Neural cell (in vitro differentiated cells): ENCODE measurements at regions not wholly inside any gene's neighbourhood (a gene's known extent, or its start where the extent isn't known, plus 50 kb on each side); places are given as distances from the start of the nearest gene placed in this dataset.

Experiments used
- EP300 ChIP-seq: fragments of 450-650 bp; conservative IDR thresholded peaks from 2 replicates; pipeline ENCODE4 v1.6.1; 2014; ENCODE audit warnings: antibody characterized with exemption, mild to moderate bottlenecking, moderate library complexity; ENCODE audit not compliant: poor library complexity, severe bottlenecking
- EZH2 ChIP-seq: fragments of 200-600, 300-800 bp; shearing (Covaris generic), sonication (generic); IDR thresholded peaks from 2 replicates; pipeline ENCODE4 v1.6.1; 2014; ENCODE audit warnings: antibody characterized with exemption, low read length, borderline replicate concordance, mild to moderate bottlenecking; ENCODE audit not compliant: insufficient read depth, poor library complexity, severe bottlenecking
- SMC3 ChIP-seq: fragments of 450-650 bp; conservative IDR thresholded peaks from 2 replicates; pipeline ENCODE4 v1.6.1; 2014; ENCODE audit warnings: antibody characterized with exemption, mild to moderate bottlenecking, moderate library complexity; ENCODE audit not compliant: poor library complexity
- TAF1 ChIP-seq: IDR thresholded peaks from 2 replicates; pipeline ENCODE4 v1.6.1; 2012; ENCODE audit warnings: low read depth
- TF ChIP-seq, protein P1 (sequence below): fragments of 450-650 bp; IDR thresholded peaks from 2 replicates; pipeline ENCODE4 v1.5.1; 2014; ENCODE audit warnings: antibody characterized with exemption, mild to moderate bottlenecking, moderate library complexity; ENCODE audit not compliant: poor library complexity, severe bottlenecking
- TF ChIP-seq, protein P2 (sequence below): IDR thresholded peaks from 2 replicates; pipeline ENCODE4 v1.6.1; 2012; ENCODE audit warnings: borderline replicate concordance

DNA sequence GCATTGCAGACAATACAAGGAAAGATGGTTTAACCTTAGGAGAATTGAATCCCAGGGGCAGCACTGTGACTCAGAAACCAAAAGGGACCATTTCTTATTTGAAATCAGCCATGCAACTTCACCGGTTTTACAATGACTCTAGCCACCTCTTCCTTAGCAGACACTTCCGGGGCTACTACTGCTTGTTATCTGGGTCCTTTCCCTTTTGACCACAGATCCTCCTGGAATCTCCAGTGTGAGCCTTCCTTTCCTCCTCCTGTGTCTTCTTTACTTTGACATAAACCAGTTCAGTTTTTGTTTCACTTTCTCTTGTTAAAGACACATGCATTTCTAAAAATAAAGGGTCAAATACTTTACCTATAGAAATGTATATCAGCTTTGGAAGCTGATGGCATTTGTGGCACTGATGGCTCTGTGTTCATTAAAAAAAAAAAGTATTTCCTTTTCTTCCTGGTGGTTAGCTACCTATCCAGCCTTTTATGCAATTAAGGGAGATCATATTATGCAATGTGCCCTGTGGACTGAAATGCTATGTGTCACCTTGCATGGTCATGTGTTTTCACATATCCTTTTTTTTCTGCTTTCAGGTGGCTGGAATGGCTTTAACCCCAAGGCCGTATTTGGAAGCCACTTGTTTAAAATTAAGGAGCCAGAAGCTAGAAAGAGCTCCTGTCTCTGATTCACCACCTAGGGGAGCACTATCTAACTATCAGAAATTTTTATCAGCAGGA lies 296.2 kb downstream of the CHL1 start:
- TF ChIP-seq, protein P1, sequence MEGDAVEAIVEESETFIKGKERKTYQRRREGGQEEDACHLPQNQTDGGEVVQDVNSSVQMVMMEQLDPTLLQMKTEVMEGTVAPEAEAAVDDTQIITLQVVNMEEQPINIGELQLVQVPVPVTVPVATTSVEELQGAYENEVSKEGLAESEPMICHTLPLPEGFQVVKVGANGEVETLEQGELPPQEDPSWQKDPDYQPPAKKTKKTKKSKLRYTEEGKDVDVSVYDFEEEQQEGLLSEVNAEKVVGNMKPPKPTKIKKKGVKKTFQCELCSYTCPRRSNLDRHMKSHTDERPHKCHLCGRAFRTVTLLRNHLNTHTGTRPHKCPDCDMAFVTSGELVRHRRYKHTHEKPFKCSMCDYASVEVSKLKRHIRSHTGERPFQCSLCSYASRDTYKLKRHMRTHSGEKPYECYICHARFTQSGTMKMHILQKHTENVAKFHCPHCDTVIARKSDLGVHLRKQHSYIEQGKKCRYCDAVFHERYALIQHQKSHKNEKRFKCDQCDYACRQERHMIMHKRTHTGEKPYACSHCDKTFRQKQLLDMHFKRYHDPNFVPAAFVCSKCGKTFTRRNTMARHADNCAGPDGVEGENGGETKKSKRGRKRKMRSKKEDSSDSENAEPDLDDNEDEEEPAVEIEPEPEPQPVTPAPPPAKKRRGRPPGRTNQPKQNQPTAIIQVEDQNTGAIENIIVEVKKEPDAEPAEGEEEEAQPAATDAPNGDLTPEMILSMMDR: no peak
- TF ChIP-seq, protein P2, sequence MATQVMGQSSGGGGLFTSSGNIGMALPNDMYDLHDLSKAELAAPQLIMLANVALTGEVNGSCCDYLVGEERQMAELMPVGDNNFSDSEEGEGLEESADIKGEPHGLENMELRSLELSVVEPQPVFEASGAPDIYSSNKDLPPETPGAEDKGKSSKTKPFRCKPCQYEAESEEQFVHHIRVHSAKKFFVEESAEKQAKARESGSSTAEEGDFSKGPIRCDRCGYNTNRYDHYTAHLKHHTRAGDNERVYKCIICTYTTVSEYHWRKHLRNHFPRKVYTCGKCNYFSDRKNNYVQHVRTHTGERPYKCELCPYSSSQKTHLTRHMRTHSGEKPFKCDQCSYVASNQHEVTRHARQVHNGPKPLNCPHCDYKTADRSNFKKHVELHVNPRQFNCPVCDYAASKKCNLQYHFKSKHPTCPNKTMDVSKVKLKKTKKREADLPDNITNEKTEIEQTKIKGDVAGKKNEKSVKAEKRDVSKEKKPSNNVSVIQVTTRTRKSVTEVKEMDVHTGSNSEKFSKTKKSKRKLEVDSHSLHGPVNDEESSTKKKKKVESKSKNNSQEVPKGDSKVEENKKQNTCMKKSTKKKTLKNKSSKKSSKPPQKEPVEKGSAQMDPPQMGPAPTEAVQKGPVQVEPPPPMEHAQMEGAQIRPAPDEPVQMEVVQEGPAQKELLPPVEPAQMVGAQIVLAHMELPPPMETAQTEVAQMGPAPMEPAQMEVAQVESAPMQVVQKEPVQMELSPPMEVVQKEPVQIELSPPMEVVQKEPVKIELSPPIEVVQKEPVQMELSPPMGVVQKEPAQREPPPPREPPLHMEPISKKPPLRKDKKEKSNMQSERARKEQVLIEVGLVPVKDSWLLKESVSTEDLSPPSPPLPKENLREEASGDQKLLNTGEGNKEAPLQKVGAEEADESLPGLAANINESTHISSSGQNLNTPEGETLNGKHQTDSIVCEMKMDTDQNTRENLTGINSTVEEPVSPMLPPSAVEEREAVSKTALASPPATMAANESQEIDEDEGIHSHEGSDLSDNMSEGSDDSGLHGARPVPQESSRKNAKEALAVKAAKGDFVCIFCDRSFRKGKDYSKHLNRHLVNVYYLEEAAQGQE: no peak
- TF ChIP-seq EP300 (no peak), SMC3 (no peak), EZH2 (no peak), TAF1 (no peak)
